HEK293 (cell line): ENCODE measurements at regions not wholly inside any gene's neighbourhood (a gene's known extent, or its start where the extent isn't known, plus 50 kb on each side); places are given as distances from the start of the nearest gene placed in this dataset.
A peak's percentile ranks its signal among the peaks of the same experiment; 100 is the strongest.

ENCODE experiments used
- CTCF ChIA-PET: fragments of 350-600 bp; formaldehyde crosslinking; extraction: SDS; loops from one replicate; lab custom pipeline; 2021; ENCODE audit warnings: antibody characterized with exemption; lab: Yijun Ruan, JAX
- POLR2A ChIA-PET: fragments of 300-600 bp; formaldehyde crosslinking; extraction: SDS; loops from one replicate; lab custom pipeline; 2020; ENCODE audit warnings: antibody characterized with exemption, inconsistent platforms; lab: Yijun Ruan, JAX
- H3K27ac ChIP-seq: fragments of 200-500 bp; sonication (Bioruptor generic); 2 replicates; pipeline ENCODE4 v1.5.1; 2014; ENCODE audit warnings: low read depth, low read length, control low read depth, inconsistent platforms; ENCODE audit errors: extremely low read depth
- H3K36me3 ChIP-seq, 2 experiments: fragments of 200-500 bp in 1 of 2; sonication (Bioruptor generic) in 1 of 2; 1 replicate in 1 of 2; 2 replicates in 1 of 2; pipeline ENCODE4 v1.5.1; 2014 to 2017; ENCODE audit warnings: inconsistent platforms in 2 of 2, low read length in 2 of 2; ENCODE audit not compliant: control insufficient read depth in 2 of 2, insufficient read depth in 1 of 2
- H3K4me1 ChIP-seq: fragments of 200-500 bp; sonication (Bioruptor generic); 2 replicates; pipeline ENCODE4 v1.5.1; 2014; ENCODE audit warnings: mild to moderate bottlenecking, low read length, inconsistent platforms; ENCODE audit not compliant: control insufficient read depth, insufficient read depth
- H3K4me3 ChIP-seq: 2 replicates; pipeline ENCODE4 v1.5.1; 2011; ENCODE audit warnings: low read depth, mild to moderate bottlenecking, control low read depth, low read length, moderate library complexity
- H3K9me3 ChIP-seq: fragments of 200-500 bp; sonication (Bioruptor generic); 2 replicates; pipeline ENCODE4 v1.5.1; 2014; ENCODE audit warnings: low read depth, low read length, inconsistent platforms; ENCODE audit not compliant: control insufficient read depth, insufficient read depth
- BCL11A ChIP-seq: fragments of 450-650 bp; formaldehyde crosslinking; IDR thresholded peaks from 2 replicates; pipeline ENCODE4 v1.5.1; 2016; ENCODE audit warnings: low read depth, missing biosample characterization, missing genetic modification characterization
- GLIS2 ChIP-seq: fragments of 450-650 bp; formaldehyde crosslinking; IDR thresholded peaks from 2 replicates; pipeline ENCODE4 v1.5.1; 2016; ENCODE audit warnings: missing biosample characterization, missing genetic modification characterization
- PBX3 ChIP-seq: sonication (generic); formaldehyde crosslinking; IDR thresholded peaks from 2 replicates; pipeline ENCODE4 v1.8.1; 2022; ENCODE audit warnings: mild to moderate bottlenecking, moderate library complexity, missing genetic modification reagents
- PRDM10 ChIP-seq: fragments of 450-650 bp; formaldehyde crosslinking; IDR thresholded peaks from 2 replicates; pipeline ENCODE4 v1.5.1; 2016; ENCODE audit warnings: missing biosample characterization, missing genetic modification characterization
- SCRT1 ChIP-seq: fragments of 450-650 bp; formaldehyde crosslinking; IDR thresholded peaks from 2 replicates; pipeline ENCODE4 v1.5.1; 2016; ENCODE audit warnings: missing biosample characterization, missing genetic modification characterization, borderline replicate concordance
- SCRT2 ChIP-seq: fragments of 450-650 bp; formaldehyde crosslinking; IDR thresholded peaks from 2 replicates; pipeline ENCODE4 v1.5.1; 2016; ENCODE audit warnings: missing biosample characterization, missing genetic modification characterization
- YY2 ChIP-seq: fragments of 450-650 bp; formaldehyde crosslinking; IDR thresholded peaks from 2 replicates; pipeline ENCODE4 v1.5.1; 2016; ENCODE audit warnings: missing biosample characterization, missing genetic modification characterization
- ZBTB1 ChIP-seq: fragments of 450-650 bp; formaldehyde crosslinking; IDR thresholded peaks from 2 replicates; pipeline ENCODE4 v1.5.1; 2016; ENCODE audit warnings: missing biosample characterization, missing genetic modification characterization
- ZBTB7A ChIP-seq: fragments of 450-650 bp; formaldehyde crosslinking; IDR thresholded peaks from 2 replicates; pipeline ENCODE4 v1.5.1; 2016; ENCODE audit warnings: low read depth, missing biosample characterization, missing genetic modification characterization
- ZFP69B ChIP-seq: fragments of 450-650 bp; formaldehyde crosslinking; IDR thresholded peaks from 2 replicates; pipeline ENCODE4 v1.5.1; 2016; ENCODE audit warnings: missing biosample characterization, missing genetic modification characterization
- ZNF138 ChIP-seq: fragments of 450-650 bp; formaldehyde crosslinking; IDR thresholded peaks from 2 replicates; pipeline ENCODE4 v1.5.1; 2016; ENCODE audit warnings: missing biosample characterization, missing genetic modification characterization, borderline replicate concordance
- ZNF148 ChIP-seq: fragments of 450-650 bp; formaldehyde crosslinking; IDR thresholded peaks from 2 replicates; pipeline ENCODE4 v1.5.0; 2017; ENCODE audit warnings: missing biosample characterization, missing genetic modification characterization, borderline replicate concordance
- ZNF302 ChIP-seq: fragments of 450-650 bp; formaldehyde crosslinking; IDR thresholded peaks from 2 replicates; pipeline ENCODE4 v1.5.1; 2016; ENCODE audit warnings: missing biosample characterization, missing genetic modification characterization, low read depth
- ZNF501 ChIP-seq: fragments of 450-650 bp; formaldehyde crosslinking; IDR thresholded peaks from 2 replicates; pipeline ENCODE4 v1.5.1; 2016; ENCODE audit warnings: missing biosample characterization, missing genetic modification characterization
- ZNF626 ChIP-seq: fragments of 450-650 bp; sonication (Bioruptor Pico); formaldehyde crosslinking; IDR thresholded peaks from 2 replicates; pipeline ENCODE4 v1.5.1; 2018; ENCODE audit warnings: missing biosample characterization, missing genetic modification characterization, inconsistent platforms
- ZNF701 ChIP-seq: fragments of 450-650 bp; formaldehyde crosslinking; IDR thresholded peaks from 2 replicates; pipeline ENCODE4 v1.5.1; 2016; ENCODE audit warnings: missing biosample characterization, missing genetic modification characterization
- ZNF792 ChIP-seq: fragments of 450-650 bp; formaldehyde crosslinking; IDR thresholded peaks from 2 replicates; pipeline ENCODE4 v1.5.1; 2016; ENCODE audit warnings: missing biosample characterization, missing genetic modification characterization
- ZXDB ChIP-seq: fragments of 450-650 bp; formaldehyde crosslinking; IDR thresholded peaks from 2 replicates; pipeline ENCODE4 v1.5.1; 2016; ENCODE audit warnings: missing biosample characterization, missing genetic modification characterization
- TF ChIP-seq, protein P1 (sequence below): fragments of 450-650 bp; formaldehyde crosslinking; IDR thresholded peaks from 2 replicates; pipeline ENCODE4 v1.5.1; 2016; ENCODE audit warnings: missing biosample characterization, missing genetic modification characterization
- TF ChIP-seq, protein P2 (sequence below): IDR thresholded peaks from 2 replicates; pipeline ENCODE4 v1.6.1; 2011; ENCODE audit warnings: mild to moderate bottlenecking, low read depth, low read length, borderline replicate concordance
- TF ChIP-seq, protein P3 (sequence below): fragments of 450-650 bp; formaldehyde crosslinking; IDR thresholded peaks from 2 replicates; pipeline ENCODE4 v1.5.1; 2016; ENCODE audit warnings: missing biosample characterization, missing genetic modification characterization

- TF ChIP-seq, protein P1, sequence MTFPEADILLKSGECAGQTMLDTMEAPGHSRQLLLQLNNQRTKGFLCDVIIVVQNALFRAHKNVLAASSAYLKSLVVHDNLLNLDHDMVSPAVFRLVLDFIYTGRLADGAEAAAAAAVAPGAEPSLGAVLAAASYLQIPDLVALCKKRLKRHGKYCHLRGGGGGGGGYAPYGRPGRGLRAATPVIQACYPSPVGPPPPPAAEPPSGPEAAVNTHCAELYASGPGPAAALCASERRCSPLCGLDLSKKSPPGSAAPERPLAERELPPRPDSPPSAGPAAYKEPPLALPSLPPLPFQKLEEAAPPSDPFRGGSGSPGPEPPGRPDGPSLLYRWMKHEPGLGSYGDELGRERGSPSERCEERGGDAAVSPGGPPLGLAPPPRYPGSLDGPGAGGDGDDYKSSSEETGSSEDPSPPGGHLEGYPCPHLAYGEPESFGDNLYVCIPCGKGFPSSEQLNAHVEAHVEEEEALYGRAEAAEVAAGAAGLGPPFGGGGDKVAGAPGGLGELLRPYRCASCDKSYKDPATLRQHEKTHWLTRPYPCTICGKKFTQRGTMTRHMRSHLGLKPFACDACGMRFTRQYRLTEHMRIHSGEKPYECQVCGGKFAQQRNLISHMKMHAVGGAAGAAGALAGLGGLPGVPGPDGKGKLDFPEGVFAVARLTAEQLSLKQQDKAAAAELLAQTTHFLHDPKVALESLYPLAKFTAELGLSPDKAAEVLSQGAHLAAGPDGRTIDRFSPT (tag by site-specific recombination) = peak; percentile 79
- TF ChIP-seq ZXDB (0 out of 2 replicates have a peak, but pooled peaks have one; percentile 6), ZNF148 (no peak), PRDM10 (tag by site-specific recombination) (peak; percentile 36; the same call in 1 of the 2 replicates), GLIS2 (tag by site-specific recombination) (peak; percentile 42), BCL11A (tag by site-specific recombination) (no peak), YY2 (tag by site-specific recombination) (no peak), PBX3 (no peak), ZBTB1 (tag by site-specific recombination) (no peak; the same call in 1 of the 2 replicates), ZNF138 (tag by site-specific recombination) (no peak), ZNF626 (tag by site-specific recombination) (no peak)
Observed at GRCh38 chr3:43995547-43996378, 245.9 kb upstream of the TOPAZ1 start (continued).

GRCh38 chr3:43996379-43997301 is 245.0 kb upstream of the TOPAZ1 start:
- H3K27ac ChIP-seq = no peak overlapping the region
- H3K9me3 ChIP-seq = no peaks in the 10 kb centered on the region
- no peaks in the 10 kb centered on the region; the same call in 1 of the 2 replicates for H3K4me1 ChIP-seq
- ChIA-PET POLR2A (no interaction called here), CTCF (interaction anchor here (0.5 to 1.3 kb wide), 8 partner anchors 118 to 241 kb away, joined by 3 to 5 read pairs (median 4); no protein-coding TSS in a partner anchor)
- H3K4me3 ChIP-seq = peak overlapping the region; percentile 38
- no peaks in the 10 kb centered on the region for H3K36me3 ChIP-seq
- no peak for TF ChIP-seq ZNF701
- TF ChIP-seq BCL11A (tag by site-specific recombination) = peak; percentile 15; the same call in 1 of the 2 replicates
- TF ChIP-seq, protein P2, sequence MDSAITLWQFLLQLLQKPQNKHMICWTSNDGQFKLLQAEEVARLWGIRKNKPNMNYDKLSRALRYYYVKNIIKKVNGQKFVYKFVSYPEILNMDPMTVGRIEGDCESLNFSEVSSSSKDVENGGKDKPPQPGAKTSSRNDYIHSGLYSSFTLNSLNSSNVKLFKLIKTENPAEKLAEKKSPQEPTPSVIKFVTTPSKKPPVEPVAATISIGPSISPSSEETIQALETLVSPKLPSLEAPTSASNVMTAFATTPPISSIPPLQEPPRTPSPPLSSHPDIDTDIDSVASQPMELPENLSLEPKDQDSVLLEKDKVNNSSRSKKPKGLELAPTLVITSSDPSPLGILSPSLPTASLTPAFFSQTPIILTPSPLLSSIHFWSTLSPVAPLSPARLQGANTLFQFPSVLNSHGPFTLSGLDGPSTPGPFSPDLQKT = no peak
- TF ChIP-seq ZBTB7A (tag by site-specific recombination) = no peak
- peak; percentile 72 for TF ChIP-seq SCRT1
- peak; percentile 65; the same call in 1 of the 2 replicates for TF ChIP-seq ZNF501 (tag by site-specific recombination)
- TF ChIP-seq ZNF302 (tag by site-specific recombination) = no peak
- TF ChIP-seq SCRT2 (tag by site-specific recombination) = peak; percentile 95
- TF ChIP-seq ZNF792 (tag by site-specific recombination) = no peak
- peak; percentile 90 for TF ChIP-seq ZFP69B (tag by site-specific recombination)
- TF ChIP-seq, protein P3, sequence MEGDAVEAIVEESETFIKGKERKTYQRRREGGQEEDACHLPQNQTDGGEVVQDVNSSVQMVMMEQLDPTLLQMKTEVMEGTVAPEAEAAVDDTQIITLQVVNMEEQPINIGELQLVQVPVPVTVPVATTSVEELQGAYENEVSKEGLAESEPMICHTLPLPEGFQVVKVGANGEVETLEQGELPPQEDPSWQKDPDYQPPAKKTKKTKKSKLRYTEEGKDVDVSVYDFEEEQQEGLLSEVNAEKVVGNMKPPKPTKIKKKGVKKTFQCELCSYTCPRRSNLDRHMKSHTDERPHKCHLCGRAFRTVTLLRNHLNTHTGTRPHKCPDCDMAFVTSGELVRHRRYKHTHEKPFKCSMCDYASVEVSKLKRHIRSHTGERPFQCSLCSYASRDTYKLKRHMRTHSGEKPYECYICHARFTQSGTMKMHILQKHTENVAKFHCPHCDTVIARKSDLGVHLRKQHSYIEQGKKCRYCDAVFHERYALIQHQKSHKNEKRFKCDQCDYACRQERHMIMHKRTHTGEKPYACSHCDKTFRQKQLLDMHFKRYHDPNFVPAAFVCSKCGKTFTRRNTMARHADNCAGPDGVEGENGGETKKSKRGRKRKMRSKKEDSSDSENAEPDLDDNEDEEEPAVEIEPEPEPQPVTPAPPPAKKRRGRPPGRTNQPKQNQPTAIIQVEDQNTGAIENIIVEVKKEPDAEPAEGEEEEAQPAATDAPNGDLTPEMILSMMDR (tag by site-specific recombination) = peak; percentile 72
